GM19351 (cell line): ENCODE measurements at regions not wholly inside any gene's neighbourhood (a gene's known extent, or its start where the extent isn't known, plus 50 kb on each side); places are given as distances from the start of the nearest gene placed in this dataset.

Experiments
- ATAC-seq: cut with Tn5 transposase; IDR thresholded peaks from one replicate; pipeline ENCODE4 v1.9.1; 2021; ENCODE audit warnings: mild to moderate bottlenecking, moderate library complexity; ENCODE audit not compliant: unreplicated experiment

- ATAC-seq, result no peak
Observed at GRCh38 chr2:6788614-6789013, 77.1 kb downstream of the CMPK2 start.

GRCh38 chr2:6789559-6790138 is 76.1 kb downstream of the CMPK2 start:
- ATAC-seq, result no peak

- ATAC-seq, result no peak
Observed at GRCh38 chr2:6791682-6792081, 74.0 kb downstream of the CMPK2 start.

GRCh38 chr2:6792883-6793282 is 72.8 kb downstream of the CMPK2 start:
- ATAC-seq, result no peak

GRCh38 chr2:6793371-6793770 is 72.3 kb downstream of the CMPK2 start:
- ATAC-seq, result no peak

GRCh38 chr2:6793913-6794312 is 71.8 kb downstream of the CMPK2 start:
- ATAC-seq, result no peak

- no peak for ATAC-seq
Observed at GRCh38 chr2:6794448-6794847, 71.3 kb downstream of the CMPK2 start.
